Adrenal gland (tissue), 9 donors: ENCODE measurements at regions not wholly inside any gene's neighbourhood (a gene's known extent, or its start where the extent isn't known, plus 50 kb on each side); places are given as distances from the start of the nearest gene placed in this dataset.

Source experiments
- DNase-seq, 7 donors: peaks; one replicate each; pipeline ENCODE4 v3.0.0-alpha.2; 2019 to 2020
- H3K27ac ChIP-seq, 5 donors: fragments of 200-600 bp; sonication (generic) in 4 of 5; 1 replicate in 3 of 5; 2 replicates in 2 of 5; pipeline versions ENCODE4 v1.5.1 to v1.8.0; 2016 to 2020; ENCODE audit warnings: mild to moderate bottlenecking in 1 of 5
- H3K27me3 ChIP-seq: fragments of 200-600 bp; 2 replicates; pipeline ENCODE4 v1.8.0; 2021
- H3K36me3 ChIP-seq, 2 donors: fragments of 200-600 bp; replicated peaks in 1 of 2; 1 replicate in 1 of 2; 2 replicates in 1 of 2; pipeline versions ENCODE4 v1.5.1 to v1.8.0; 2018 to 2022
- H3K4me1 ChIP-seq, 2 donors: fragments of 200-600 bp; replicated peaks in 1 of 2; 1 replicate in 1 of 2; 2 replicates in 1 of 2; pipeline versions ENCODE4 v1.5.1 to v1.8.0; 2018 to 2021
- H3K4me3 ChIP-seq, 4 donors: fragments of 200-600 bp; sonication (generic) in 3 of 4; one replicate each; pipeline ENCODE4 v1.5.1; 2016 to 2018
- H3K9me3 ChIP-seq, 3 donors: fragments of 200-600 bp; sonication (generic) in 1 of 3; replicated peaks in 1 of 3; 1 replicate in 2 of 3; 2 replicates in 1 of 3; pipeline versions ENCODE4 v1.5.1 to v1.8.0; 2016 to 2021
- POLR2A ChIP-seq, 2 donors: fragments of 450-650 bp; IDR thresholded peaks; one replicate each; pipeline ENCODE4 v1.6.1; 2017; ENCODE audit warnings: antibody characterized with exemption in 2 of 2, mild to moderate bottlenecking in 2 of 2, moderate library complexity in 1 of 2
- WGBS, 4 donors: extraction: QIAGEN DNeasy Blood & Tissue Kit in 2 of 4; methylation state at CpG; one replicate each; pipeline versions ENCODE4 v1.1.5 to v1.1.7; 2013 to 2017; 5-methylcytosine and 5-hydroxymethylcytosine counted together
- intact Hi-C, 2 donors: fragments of 100-400 bp; cut with DNase I; formaldehyde crosslinking; loops; one replicate each; pipeline versions ENCODE4 v1.14.1 to v1.15.0; 2022 to 2023
- TF ChIP-seq, protein P1 (sequence below), 6 experiments: fragments of 450-650 bp in 4 of 6; fragments of 200-600 bp in 2 of 6; sonication (generic) in 1 of 6; IDR thresholded peaks; 1 replicate in 5 of 6; 2 replicates in 1 of 6; pipeline versions ENCODE4 v1.5.1 to v1.8.0; 2016 to 2021; ENCODE audit warnings: antibody characterized with exemption in 6 of 6, mild to moderate bottlenecking in 2 of 6, moderate library complexity in 1 of 6
- donor health status: healthy with polysubstance abuse.
- donor health status: Bipolar disorder and iron deficiency.
- donor health status: DM: yes; HTN: yes; CAD: no.
- donor health status: DM: no; HTN: no; CAD: no.
- donor health status: DM: no; HTN: no; CAD: no.

DNA sequence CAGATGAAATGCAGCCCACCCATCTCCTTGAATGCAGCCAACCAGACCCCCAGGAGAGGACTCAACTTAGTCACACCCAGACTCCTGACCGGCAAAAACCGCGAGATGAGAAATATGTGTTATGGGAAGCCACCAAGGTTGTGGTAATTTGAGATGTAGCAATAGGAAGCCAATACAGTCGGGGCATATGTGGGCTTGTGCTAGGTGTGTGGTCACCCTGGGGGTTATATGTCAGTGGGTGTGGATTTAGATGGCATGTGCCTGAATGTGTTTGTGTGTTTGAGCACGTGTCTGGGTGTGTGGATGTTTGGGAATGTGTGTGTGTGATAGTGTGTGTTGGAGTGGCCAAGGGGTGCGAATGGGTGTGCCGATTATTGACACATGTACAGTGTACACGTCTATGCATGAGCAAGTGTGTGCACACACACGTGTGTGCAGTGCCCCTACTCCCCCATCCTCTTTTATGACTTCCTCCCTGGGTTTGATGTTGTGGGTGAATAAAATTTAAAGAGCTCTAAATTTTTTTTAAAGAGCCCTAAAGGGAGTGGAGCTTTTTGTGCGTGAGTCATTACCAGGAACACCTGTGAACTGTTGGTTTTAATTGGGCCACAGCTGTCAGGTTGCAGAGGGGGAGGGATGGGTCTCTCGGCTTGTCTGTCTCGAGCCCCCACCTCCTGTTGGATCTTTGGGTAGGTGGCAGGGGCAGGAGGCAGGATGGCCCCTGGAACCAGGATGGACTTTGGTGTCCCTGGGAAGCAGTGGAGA lies 86.8 kb downstream of the LHX2 start:
- Histone ChIP-seq H3K27ac (no peak overlapping the region), H3K36me3 (no peaks in the 10 kb centered on the region), H3K4me3 (no peak overlapping the region), H3K27me3 (no peaks in the 10 kb centered on the region), H3K9me3 (no peaks in the 10 kb centered on the region), H3K4me1 (no peaks in the 10 kb centered on the region)
- WGBS, 4 donors: 58 to 68% (median 64%) methylated on average over 12 of the region's 12 CpGs
- no peak for TF ChIP-seq POLR2A (IDR thresholded peaks at IDR 0.05)
- TF ChIP-seq, protein P1, sequence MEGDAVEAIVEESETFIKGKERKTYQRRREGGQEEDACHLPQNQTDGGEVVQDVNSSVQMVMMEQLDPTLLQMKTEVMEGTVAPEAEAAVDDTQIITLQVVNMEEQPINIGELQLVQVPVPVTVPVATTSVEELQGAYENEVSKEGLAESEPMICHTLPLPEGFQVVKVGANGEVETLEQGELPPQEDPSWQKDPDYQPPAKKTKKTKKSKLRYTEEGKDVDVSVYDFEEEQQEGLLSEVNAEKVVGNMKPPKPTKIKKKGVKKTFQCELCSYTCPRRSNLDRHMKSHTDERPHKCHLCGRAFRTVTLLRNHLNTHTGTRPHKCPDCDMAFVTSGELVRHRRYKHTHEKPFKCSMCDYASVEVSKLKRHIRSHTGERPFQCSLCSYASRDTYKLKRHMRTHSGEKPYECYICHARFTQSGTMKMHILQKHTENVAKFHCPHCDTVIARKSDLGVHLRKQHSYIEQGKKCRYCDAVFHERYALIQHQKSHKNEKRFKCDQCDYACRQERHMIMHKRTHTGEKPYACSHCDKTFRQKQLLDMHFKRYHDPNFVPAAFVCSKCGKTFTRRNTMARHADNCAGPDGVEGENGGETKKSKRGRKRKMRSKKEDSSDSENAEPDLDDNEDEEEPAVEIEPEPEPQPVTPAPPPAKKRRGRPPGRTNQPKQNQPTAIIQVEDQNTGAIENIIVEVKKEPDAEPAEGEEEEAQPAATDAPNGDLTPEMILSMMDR (IDR thresholded peaks at IDR 0.05): no peak
- no peak for DNase-seq
- intact Hi-C loops: no loop called here

DNA sequence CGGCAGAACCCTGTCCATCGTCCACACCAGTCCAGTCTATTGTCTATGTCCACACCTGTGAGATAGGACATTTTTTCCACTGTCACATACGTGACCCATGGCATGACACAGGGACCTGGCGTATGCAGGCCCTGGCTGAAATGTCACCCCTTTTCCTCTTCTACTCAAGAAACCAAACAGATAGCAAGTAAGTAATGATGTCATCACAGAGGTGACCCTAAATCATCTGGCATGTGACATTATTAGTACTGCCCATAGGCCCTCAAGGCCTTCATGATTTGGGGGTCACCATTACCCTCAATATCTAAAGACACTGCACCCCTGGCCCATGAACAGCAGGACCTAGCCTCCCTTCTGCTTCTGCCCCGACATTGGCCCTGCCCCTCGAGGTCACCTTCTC lies 88.3 kb downstream of the LHX2 start:
- intact Hi-C loops: no loop called here
- Histone ChIP-seq H3K36me3 (no peaks in the 10 kb centered on the region), H3K27ac (no peak overlapping the region), H3K4me1 (no peaks in the 10 kb centered on the region), H3K27me3 (no peaks in the 10 kb centered on the region), H3K9me3 (no peaks in the 10 kb centered on the region), H3K4me3 (no peak overlapping the region)
- TF ChIP-seq, protein P1 (IDR thresholded peaks at IDR 0.05): no peak
- DNase-seq: no peak
- WGBS, 4 donors: 75 to 79% (median 78%) methylated on average over 6 of the region's 6 CpGs

DNA sequence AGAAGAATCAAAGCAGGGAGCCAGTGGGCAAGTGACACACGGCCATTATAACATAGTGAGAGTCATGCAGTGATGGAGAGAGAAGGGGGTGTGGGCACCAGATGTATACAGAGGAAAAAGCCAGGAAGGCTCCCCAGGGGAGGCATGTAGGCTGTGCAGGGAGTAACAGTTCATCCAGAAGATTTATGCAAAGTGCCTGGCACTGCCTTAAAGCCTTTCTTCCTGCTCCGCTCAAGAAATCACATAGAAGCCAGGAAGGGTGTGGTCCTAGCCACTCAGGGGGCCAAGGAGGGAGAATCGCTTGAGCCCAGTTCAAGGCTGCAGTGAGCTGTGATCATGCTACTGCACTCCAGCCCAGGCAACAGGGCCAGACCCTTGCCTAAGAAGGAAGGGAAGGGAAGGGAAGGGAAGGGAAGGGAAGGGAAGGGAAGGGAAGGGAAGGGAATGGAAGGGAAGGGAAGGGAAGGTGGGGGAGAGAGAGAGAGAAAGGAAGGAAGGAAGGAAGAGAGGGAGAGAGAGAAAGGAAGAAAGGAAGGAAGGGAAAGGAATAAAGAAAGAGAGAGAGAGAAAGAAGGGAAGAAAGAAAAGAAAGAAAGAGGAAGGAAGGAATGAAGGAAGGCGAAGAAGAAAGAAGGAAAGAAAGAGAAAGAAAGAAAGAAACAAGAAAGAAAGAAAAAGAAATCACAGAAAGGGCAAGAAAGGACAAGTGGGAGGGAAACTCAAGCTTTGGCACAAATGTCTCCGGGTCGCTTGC lies 89.8 kb downstream of the LHX2 start:
- no peaks in the 10 kb centered on the region for H3K36me3 ChIP-seq
- WGBS, 4 donors: 60 to 73% (median 66%) methylated on average over 6 of the region's 6 CpGs
- intact Hi-C loops: no loop called here
- no peak for DNase-seq
- H3K27ac ChIP-seq: no peak overlapping the region
- no peak overlapping the region for H3K4me3 ChIP-seq
- no peaks in the 10 kb centered on the region for H3K4me1 ChIP-seq
- H3K9me3 ChIP-seq: no peaks in the 10 kb centered on the region
- TF ChIP-seq POLR2A (IDR thresholded peaks at IDR 0.05): no peak
- TF ChIP-seq, protein P1 (IDR thresholded peaks at IDR 0.05): no peak
- no peaks in the 10 kb centered on the region for H3K27me3 ChIP-seq

DNA sequence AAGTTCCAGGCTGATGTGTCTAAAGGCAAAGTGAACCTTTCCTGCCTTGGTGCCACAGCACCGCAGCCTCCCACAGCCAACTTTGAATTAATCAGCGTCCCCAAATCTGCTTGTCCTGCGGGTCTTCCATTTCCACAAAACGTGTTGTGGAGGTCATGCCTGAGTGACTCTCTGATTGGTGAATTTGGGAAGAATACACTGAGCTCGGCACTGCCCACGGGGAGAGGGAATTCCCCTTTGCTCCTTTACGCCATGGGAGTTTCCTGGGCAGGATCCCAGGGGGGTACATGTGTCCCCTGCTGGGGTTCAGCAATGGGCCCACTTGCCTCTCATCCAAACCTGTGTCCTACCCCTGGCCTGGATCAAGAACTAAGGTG lies 90.4 kb downstream of the LHX2 start:
- no peak overlapping the region for H3K27ac ChIP-seq
- H3K9me3 ChIP-seq: no peaks in the 10 kb centered on the region
- no peak for DNase-seq
- no peaks in the 10 kb centered on the region for H3K4me1 ChIP-seq
- H3K27me3 ChIP-seq: no peaks in the 10 kb centered on the region
- WGBS, 4 donors: 46 to 57% (median 52%) methylated on average over 5 to 7 of the region's 7 CpGs
- intact Hi-C loops: no loop called here
- H3K4me3 ChIP-seq: no peak overlapping the region
- no peak for TF ChIP-seq POLR2A (IDR thresholded peaks at IDR 0.05)
- TF ChIP-seq, protein P1 (IDR thresholded peaks at IDR 0.05): no peak
- H3K36me3 ChIP-seq: no peaks in the 10 kb centered on the region
